GM12865 (cell line): ENCODE measurements at regions not wholly inside any gene's neighbourhood (a gene's known extent, or its start where the extent isn't known, plus 50 kb on each side); places are given as distances from the start of the nearest gene placed in this dataset.

Experiments used
- DNase-seq: peaks from one replicate; pipeline ENCODE4 v3.0.0; 2010; ENCODE audit warnings: low read depth
- H3K4me3 ChIP-seq: 2 replicates; pipeline ENCODE4 v1.5.1; 2011; ENCODE audit warnings: mild to moderate bottlenecking, low read depth, low read length, control low read depth
- TF ChIP-seq, protein P1 (sequence below): IDR thresholded peaks from 2 replicates; pipeline ENCODE4 v1.5.1; 2011; ENCODE audit warnings: low read length, control low read depth, low read depth, inconsistent platforms; ENCODE audit not compliant: insufficient read depth; ENCODE audit errors: missing control alignments

DNA sequence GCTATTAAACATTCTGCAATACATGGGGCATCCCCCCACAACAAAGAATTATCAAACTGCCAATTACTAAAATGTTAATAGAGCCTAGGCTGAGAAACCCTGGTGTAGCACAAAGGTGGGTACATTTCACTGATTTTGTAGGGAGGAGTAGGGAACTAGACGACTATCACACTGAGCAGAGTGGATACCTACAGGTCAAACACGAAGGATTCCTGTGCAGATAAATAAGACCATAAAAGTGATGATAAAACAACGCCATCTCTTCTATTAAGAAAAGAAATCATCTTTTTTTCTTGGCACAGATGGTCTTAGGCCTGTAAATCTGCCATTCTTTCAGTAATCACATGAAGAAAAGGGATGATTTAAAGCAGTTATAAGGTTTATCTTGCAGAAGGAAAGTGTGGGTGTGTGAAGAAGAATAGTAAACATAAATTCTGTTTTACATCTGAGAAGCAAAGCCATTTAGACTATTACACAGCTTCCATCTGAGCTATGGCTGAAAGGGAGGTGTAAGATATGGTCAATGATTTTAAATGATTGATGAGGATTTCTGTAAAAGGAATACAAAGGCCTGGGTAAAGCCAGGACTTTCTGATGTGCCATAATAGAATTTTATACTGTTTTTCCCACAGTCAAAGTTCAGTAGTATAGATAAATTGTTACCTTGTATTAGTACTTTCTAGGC lies 429.4 kb upstream of the GOT2 start:
- no peak for DNase-seq
- H3K4me3 ChIP-seq: no peak overlapping the region
- TF ChIP-seq, protein P1, sequence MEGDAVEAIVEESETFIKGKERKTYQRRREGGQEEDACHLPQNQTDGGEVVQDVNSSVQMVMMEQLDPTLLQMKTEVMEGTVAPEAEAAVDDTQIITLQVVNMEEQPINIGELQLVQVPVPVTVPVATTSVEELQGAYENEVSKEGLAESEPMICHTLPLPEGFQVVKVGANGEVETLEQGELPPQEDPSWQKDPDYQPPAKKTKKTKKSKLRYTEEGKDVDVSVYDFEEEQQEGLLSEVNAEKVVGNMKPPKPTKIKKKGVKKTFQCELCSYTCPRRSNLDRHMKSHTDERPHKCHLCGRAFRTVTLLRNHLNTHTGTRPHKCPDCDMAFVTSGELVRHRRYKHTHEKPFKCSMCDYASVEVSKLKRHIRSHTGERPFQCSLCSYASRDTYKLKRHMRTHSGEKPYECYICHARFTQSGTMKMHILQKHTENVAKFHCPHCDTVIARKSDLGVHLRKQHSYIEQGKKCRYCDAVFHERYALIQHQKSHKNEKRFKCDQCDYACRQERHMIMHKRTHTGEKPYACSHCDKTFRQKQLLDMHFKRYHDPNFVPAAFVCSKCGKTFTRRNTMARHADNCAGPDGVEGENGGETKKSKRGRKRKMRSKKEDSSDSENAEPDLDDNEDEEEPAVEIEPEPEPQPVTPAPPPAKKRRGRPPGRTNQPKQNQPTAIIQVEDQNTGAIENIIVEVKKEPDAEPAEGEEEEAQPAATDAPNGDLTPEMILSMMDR: no peak

DNA sequence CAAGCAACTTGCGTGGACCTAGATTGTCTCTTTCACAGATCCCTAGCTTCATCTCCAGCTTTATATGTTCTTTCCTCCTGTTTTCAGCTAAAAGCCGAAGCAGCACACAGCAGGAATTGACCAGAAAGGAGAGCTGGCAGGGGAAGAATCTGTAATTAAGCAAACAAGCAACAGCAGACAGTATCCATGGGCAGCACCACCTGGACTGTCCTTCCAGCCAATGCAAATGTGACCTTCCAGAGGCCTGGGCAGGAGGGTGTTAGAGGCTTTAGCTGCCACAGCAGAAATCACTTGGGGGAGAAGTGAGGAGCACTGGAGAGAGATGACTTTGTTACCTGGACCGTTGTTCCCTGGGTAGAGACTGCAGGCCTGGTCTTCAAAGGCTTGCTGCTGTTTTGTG lies 427.6 kb upstream of the GOT2 start:
- TF ChIP-seq, protein P1: no peak

DNA sequence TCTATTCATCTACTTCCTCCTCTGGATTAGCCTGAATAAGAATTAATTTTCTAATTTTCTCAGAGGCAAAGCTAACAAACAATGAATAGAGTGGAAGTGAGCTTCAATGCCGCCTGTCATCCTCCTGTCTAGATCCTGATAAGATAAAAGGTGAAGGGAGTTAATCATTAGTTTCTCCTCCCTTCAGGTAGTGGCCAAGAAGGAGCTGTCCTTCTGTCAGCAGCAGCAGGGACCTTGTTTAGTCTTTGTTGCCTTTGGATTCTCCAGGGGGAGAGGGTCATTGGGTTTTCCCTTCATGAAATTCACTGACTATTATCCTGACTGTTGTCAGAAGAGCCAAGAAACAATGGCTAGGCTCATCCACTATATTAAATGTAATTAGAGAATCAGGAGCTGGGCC lies 420.2 kb upstream of the GOT2 start:
- no peak for DNase-seq
- no peak overlapping the region for H3K4me3 ChIP-seq
- TF ChIP-seq, protein P1: no peak

More for the DNA sequence above, 427.6 kb upstream of the GOT2 start:
- H3K4me3 ChIP-seq: no peak overlapping the region
- no peak for DNase-seq

DNA sequence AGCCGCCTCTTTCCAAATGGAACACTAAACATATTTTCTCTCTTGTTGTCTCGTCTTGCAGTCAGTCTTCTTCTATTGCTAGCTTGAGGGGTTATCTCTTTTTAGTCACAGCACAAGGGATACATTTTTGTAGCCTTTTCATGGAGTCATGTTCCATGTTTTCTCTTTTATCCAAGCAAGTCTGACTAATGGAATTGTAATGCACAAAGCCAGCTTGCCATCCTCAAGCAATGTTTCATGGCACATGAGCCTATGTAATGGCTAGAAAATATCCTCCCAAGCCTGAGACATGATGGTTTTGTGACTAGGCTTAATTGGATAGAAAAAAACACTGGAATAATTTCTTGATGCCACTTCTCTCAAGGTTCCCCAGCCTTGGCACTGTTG lies 414.6 kb upstream of the GOT2 start:
- TF ChIP-seq, protein P1: no peak
- DNase-seq: no peak
- H3K4me3 ChIP-seq: no peak overlapping the region

DNA sequence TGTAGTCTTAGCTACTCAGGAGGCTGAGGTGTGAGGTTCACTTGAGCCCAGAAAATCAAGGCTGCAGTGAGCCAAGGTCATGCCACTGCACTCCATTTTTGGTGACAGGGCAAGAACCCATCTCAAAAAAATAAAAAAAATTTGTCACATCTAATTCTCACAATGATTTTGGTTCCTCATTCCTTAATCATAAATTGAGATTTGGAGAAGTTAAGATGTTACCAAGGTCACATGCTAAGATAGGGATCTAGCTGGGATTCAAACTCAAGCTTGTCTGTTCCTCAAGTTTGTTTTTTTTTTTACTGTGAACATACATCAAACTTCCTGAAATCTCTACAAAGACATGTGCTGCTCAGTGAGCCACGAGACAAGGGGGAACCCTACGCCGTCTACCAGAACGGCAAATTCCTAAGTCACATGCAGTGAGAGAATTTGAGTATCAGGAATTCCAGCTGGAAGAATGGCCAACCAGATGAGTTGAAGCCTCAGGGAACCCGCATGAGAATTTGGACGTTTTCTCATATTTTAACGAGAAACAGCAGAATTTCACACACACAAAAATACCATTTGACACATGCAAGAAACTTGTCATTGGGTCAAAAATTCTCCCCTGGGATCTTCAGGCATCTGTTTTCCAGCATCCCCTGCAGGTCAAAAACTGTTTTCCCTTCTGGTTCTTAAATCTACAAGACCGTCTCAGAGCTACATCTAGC lies 414.1 kb upstream of the GOT2 start:
- H3K4me3 ChIP-seq: no peak overlapping the region
- DNase-seq: no peak
- TF ChIP-seq, protein P1: no peak

DNA sequence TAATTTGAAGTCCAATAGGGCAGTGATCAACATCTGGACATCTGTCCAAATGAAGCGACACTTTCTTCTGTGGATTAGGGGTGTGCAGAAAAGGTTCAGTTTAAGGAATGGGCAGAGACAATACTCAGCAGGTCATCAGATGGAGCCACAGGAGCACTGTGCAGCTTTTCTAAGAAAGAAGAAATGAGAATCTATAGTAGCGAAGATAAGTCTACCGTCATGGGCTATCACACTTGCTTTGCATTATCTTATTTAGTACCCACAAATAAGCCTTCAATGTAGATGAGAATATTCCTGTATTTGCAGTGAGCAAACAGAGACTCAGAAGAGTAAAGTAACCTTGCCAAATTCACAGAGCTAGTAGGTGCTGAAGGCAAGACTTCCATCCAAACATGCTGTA lies 412.0 kb upstream of the GOT2 start:
- TF ChIP-seq, protein P1: no peak
- no peak for DNase-seq
- H3K4me3 ChIP-seq: no peak overlapping the region
